22Rv1 (cell line): ENCODE measurements at regions not wholly inside any gene's neighbourhood (a gene's known extent, or its start where the extent isn't known, plus 50 kb on each side); places are given as distances from the start of the nearest gene placed in this dataset.

Source experiments
- ZFX ChIP-seq: fragments of 450-650 bp; IDR thresholded peaks from 2 replicates; pipeline ENCODE4 v1.6.1; 2017; ENCODE audit warnings: antibody characterized with exemption, borderline replicate concordance
- TF ChIP-seq, protein P1 (sequence below): fragments of 450-650 bp; IDR thresholded peaks from 2 replicates; pipeline ENCODE4 v1.5.1; 2017; ENCODE audit warnings: mild to moderate bottlenecking

DNA sequence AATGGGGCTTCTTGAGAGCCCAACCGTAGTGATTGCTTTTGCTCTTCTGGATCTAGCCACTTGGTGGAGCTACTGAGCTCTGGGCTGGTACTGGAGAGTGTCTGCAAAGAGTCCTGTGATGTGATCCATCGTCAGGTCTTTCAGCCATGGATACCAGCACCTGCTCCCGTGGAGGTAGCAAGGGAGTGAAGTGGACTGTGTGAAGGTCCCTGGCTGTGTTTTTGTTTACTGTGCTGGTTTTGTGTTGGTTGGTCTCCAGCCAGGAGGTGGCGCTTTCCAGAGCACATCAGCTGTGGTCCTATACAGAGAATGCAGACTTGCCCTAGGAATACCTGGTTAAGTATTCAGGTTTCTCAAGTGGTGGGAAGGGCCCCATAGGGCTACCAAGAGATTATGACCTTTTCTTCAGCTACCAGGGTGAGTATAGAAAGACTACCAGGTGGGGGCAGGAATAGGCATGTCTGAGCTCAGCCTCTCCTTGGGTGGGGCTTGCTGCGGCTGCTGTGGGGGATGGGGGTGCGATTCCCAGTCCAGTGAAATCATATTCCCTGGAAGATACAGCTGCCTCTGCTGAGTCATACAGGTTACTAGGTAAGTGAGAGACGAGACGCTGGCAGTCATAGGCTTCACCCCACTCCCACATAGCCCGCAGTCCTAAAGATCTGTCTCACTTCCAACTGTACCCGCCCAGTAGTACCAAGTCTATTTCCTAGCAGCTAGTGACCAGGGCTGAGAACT is 733.7 kb downstream of the ZNF385D start:
- TF ChIP-seq, protein P1, sequence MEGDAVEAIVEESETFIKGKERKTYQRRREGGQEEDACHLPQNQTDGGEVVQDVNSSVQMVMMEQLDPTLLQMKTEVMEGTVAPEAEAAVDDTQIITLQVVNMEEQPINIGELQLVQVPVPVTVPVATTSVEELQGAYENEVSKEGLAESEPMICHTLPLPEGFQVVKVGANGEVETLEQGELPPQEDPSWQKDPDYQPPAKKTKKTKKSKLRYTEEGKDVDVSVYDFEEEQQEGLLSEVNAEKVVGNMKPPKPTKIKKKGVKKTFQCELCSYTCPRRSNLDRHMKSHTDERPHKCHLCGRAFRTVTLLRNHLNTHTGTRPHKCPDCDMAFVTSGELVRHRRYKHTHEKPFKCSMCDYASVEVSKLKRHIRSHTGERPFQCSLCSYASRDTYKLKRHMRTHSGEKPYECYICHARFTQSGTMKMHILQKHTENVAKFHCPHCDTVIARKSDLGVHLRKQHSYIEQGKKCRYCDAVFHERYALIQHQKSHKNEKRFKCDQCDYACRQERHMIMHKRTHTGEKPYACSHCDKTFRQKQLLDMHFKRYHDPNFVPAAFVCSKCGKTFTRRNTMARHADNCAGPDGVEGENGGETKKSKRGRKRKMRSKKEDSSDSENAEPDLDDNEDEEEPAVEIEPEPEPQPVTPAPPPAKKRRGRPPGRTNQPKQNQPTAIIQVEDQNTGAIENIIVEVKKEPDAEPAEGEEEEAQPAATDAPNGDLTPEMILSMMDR: peak; percentile 89
- TF ChIP-seq ZFX: no peak
